HEK293 (cell line): ENCODE measurements at regions not wholly inside any gene's neighbourhood (a gene's known extent, or its start where the extent isn't known, plus 50 kb on each side); places are given as distances from the start of the nearest gene placed in this dataset.

ENCODE experiments used
- CTCF ChIA-PET: fragments of 350-600 bp; formaldehyde crosslinking; extraction: SDS; loops from one replicate; lab custom pipeline; 2021; ENCODE audit warnings: antibody characterized with exemption; lab: Yijun Ruan, JAX
- POLR2A ChIA-PET: fragments of 300-600 bp; formaldehyde crosslinking; extraction: SDS; loops from one replicate; lab custom pipeline; 2020; ENCODE audit warnings: antibody characterized with exemption, inconsistent platforms; lab: Yijun Ruan, JAX
- H3K27ac ChIP-seq: fragments of 200-500 bp; sonication (Bioruptor generic); 2 replicates; pipeline ENCODE4 v1.5.1; 2014; ENCODE audit warnings: low read depth, low read length, control low read depth, inconsistent platforms; ENCODE audit errors: extremely low read depth
- H3K36me3 ChIP-seq, 2 experiments: fragments of 200-500 bp in 1 of 2; sonication (Bioruptor generic) in 1 of 2; 1 replicate in 1 of 2; 2 replicates in 1 of 2; pipeline ENCODE4 v1.5.1; 2014 to 2017; ENCODE audit warnings: inconsistent platforms in 2 of 2, low read length in 2 of 2; ENCODE audit not compliant: control insufficient read depth in 2 of 2, insufficient read depth in 1 of 2
- H3K4me1 ChIP-seq: fragments of 200-500 bp; sonication (Bioruptor generic); 2 replicates; pipeline ENCODE4 v1.5.1; 2014; ENCODE audit warnings: mild to moderate bottlenecking, low read length, inconsistent platforms; ENCODE audit not compliant: control insufficient read depth, insufficient read depth
- H3K4me3 ChIP-seq: 2 replicates; pipeline ENCODE4 v1.5.1; 2011; ENCODE audit warnings: low read depth, mild to moderate bottlenecking, control low read depth, low read length, moderate library complexity
- H3K9me3 ChIP-seq: fragments of 200-500 bp; sonication (Bioruptor generic); 2 replicates; pipeline ENCODE4 v1.5.1; 2014; ENCODE audit warnings: low read depth, low read length, inconsistent platforms; ENCODE audit not compliant: control insufficient read depth, insufficient read depth
- CTCF ChIP-seq: fragments of 450-650 bp; formaldehyde crosslinking; IDR thresholded peaks from 2 replicates; pipeline ENCODE4 v1.5.1; 2016; ENCODE audit warnings: missing biosample characterization, missing genetic modification characterization
- GFI1B ChIP-seq: fragments of 450-650 bp; formaldehyde crosslinking; IDR thresholded peaks from 2 replicates; pipeline ENCODE4 v1.5.1; 2016; ENCODE audit warnings: missing biosample characterization, missing genetic modification characterization
- HOXA7 ChIP-seq: sonication (generic); formaldehyde crosslinking; IDR thresholded peaks from 2 replicates; pipeline ENCODE4 v1.8.1; 2022; ENCODE audit warnings: missing genetic modification reagents, borderline replicate concordance
- HOXC10 ChIP-seq: sonication (generic); formaldehyde crosslinking; IDR thresholded peaks from 2 replicates; pipeline ENCODE4 v1.8.1; 2023; ENCODE audit warnings: mild to moderate bottlenecking, missing genetic modification reagents
- INSM2 ChIP-seq: fragments of 450-650 bp; formaldehyde crosslinking; IDR thresholded peaks from 2 replicates; pipeline ENCODE4 v1.5.1; 2016; ENCODE audit warnings: missing biosample characterization, missing genetic modification characterization
- MZF1 ChIP-seq: fragments of 450-650 bp; formaldehyde crosslinking; IDR thresholded peaks from 2 replicates; pipeline ENCODE4 v1.5.1; 2017; ENCODE audit warnings: missing biosample characterization, missing genetic modification characterization, borderline replicate concordance
- OSR2 ChIP-seq: fragments of 450-650 bp; formaldehyde crosslinking; IDR thresholded peaks from 2 replicates; pipeline ENCODE4 v1.5.1; 2016; ENCODE audit warnings: missing biosample characterization, missing genetic modification characterization
- YY1 ChIP-seq: fragments of 450-650 bp; formaldehyde crosslinking; IDR thresholded peaks from 2 replicates; pipeline ENCODE4 v1.5.1; 2018; ENCODE audit warnings: missing biosample characterization, missing genetic modification characterization
- ZBTB1 ChIP-seq: fragments of 450-650 bp; formaldehyde crosslinking; IDR thresholded peaks from 2 replicates; pipeline ENCODE4 v1.5.1; 2016; ENCODE audit warnings: missing biosample characterization, missing genetic modification characterization
- ZNF157 ChIP-seq: fragments of 450-650 bp; formaldehyde crosslinking; IDR thresholded peaks from 2 replicates; pipeline ENCODE4 v1.5.1; 2016; ENCODE audit warnings: missing biosample characterization, missing genetic modification characterization
- ZNF223 ChIP-seq: fragments of 450-650 bp; formaldehyde crosslinking; IDR thresholded peaks from 2 replicates; pipeline ENCODE4 v1.5.1; 2016; ENCODE audit warnings: missing biosample characterization, missing genetic modification characterization
- ZNF292 ChIP-seq: fragments of 450-650 bp; formaldehyde crosslinking; IDR thresholded peaks from 2 replicates; pipeline ENCODE4 v1.5.1; 2016; ENCODE audit warnings: low read depth, missing biosample characterization, missing genetic modification characterization, borderline replicate concordance
- ZNF341 ChIP-seq: fragments of 450-650 bp; formaldehyde crosslinking; IDR thresholded peaks from 2 replicates; pipeline ENCODE4; 2016; ENCODE audit warnings: low read depth, missing biosample characterization, missing genetic modification characterization
- ZNF350 ChIP-seq: fragments of 450-650 bp; formaldehyde crosslinking; IDR thresholded peaks from 2 replicates; pipeline ENCODE4 v1.5.0; 2017; ENCODE audit warnings: missing biosample characterization, mild to moderate bottlenecking, missing genetic modification characterization
- ZNF391 ChIP-seq: fragments of 450-650 bp; formaldehyde crosslinking; IDR thresholded peaks from 2 replicates; pipeline ENCODE4 v1.5.1; 2016; ENCODE audit warnings: low read depth, missing biosample characterization, missing genetic modification characterization, borderline replicate concordance
- ZNF514 ChIP-seq: fragments of 450-650 bp; formaldehyde crosslinking; IDR thresholded peaks from 2 replicates; pipeline ENCODE4 v1.5.1; 2016; ENCODE audit warnings: missing biosample characterization, missing genetic modification characterization
- ZNF645 ChIP-seq: fragments of 450-650 bp; formaldehyde crosslinking; IDR thresholded peaks from 2 replicates; pipeline ENCODE4; 2016; ENCODE audit warnings: missing biosample characterization, missing genetic modification characterization
- ZNF654 ChIP-seq: fragments of 450-650 bp; formaldehyde crosslinking; IDR thresholded peaks from 2 replicates; pipeline ENCODE4 v1.5.1; 2016; ENCODE audit warnings: low read depth, missing biosample characterization, missing genetic modification characterization
- ZNF664 ChIP-seq: fragments of 450-650 bp; formaldehyde crosslinking; IDR thresholded peaks from 2 replicates; pipeline ENCODE4 v1.5.1; 2016; ENCODE audit warnings: missing biosample characterization, missing genetic modification characterization
- ZNF830 ChIP-seq: fragments of 450-650 bp; IDR thresholded peaks from 2 replicates; pipeline ENCODE4 v1.5.0; 2018; ENCODE audit warnings: missing biosample characterization, missing genetic modification characterization, low read depth, mild to moderate bottlenecking, moderate library complexity
- TF ChIP-seq, protein P1 (sequence below): fragments of 450-650 bp; formaldehyde crosslinking; IDR thresholded peaks from 2 replicates; pipeline ENCODE4 v1.5.1; 2016; ENCODE audit warnings: missing biosample characterization, missing genetic modification characterization
- TF ChIP-seq, protein P2 (sequence below): fragments of 450-650 bp; formaldehyde crosslinking; optimal IDR thresholded peaks from 2 replicates; pipeline ENCODE3; 2016; ENCODE audit warnings: missing biosample characterization, mild to moderate bottlenecking, missing genetic modification characterization
- TF ChIP-seq, protein P3 (sequence below): fragments of 450-650 bp; formaldehyde crosslinking; IDR thresholded peaks from 2 replicates; pipeline ENCODE4 v1.5.1; 2016; ENCODE audit warnings: missing biosample characterization, missing genetic modification characterization, borderline replicate concordance

GRCh38 chr12:128103152-128103551 lies 163.8 kb upstream of the TMEM132C start:
- H3K9me3 ChIP-seq: no peaks in the 10 kb centered on the region
- no peak overlapping the region for H3K27ac ChIP-seq
- CTCF ChIA-PET: no interaction called here
- POLR2A ChIA-PET: no interaction called here
- H3K36me3 ChIP-seq: no peaks in the 10 kb centered on the region
- TF ChIP-seq ZNF514: no peak
- TF ChIP-seq, protein P1, sequence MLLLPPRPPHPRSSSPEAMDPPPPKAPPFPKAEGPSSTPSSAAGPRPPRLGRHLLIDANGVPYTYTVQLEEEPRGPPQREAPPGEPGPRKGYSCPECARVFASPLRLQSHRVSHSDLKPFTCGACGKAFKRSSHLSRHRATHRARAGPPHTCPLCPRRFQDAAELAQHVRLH (tag by site-specific recombination): no peak
- no peak for TF ChIP-seq ZNF223 (tag by site-specific recombination)
- TF ChIP-seq ZNF350 (tag by site-specific recombination): no peak
- no peak for TF ChIP-seq YY1 (tag by site-specific recombination)
- TF ChIP-seq, protein P2, sequence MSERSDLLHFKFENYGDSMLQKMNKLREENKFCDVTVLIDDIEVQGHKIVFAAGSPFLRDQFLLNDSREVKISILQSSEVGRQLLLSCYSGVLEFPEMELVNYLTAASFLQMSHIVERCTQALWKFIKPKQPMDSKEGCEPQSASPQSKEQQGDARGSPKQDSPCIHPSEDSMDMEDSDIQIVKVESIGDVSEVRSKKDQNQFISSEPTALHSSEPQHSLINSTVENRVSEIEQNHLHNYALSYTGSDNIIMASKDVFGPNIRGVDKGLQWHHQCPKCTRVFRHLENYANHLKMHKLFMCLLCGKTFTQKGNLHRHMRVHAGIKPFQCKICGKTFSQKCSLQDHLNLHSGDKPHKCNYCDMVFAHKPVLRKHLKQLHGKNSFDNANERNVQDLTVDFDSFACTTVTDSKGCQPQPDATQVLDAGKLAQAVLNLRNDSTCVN: no peak
- TF ChIP-seq ZBTB1 (tag by site-specific recombination): no peak
- TF ChIP-seq INSM2 (tag by site-specific recombination): no peak
- TF ChIP-seq, all 188 proteins: peak for 0
- Histone ChIP-seq H3K4me1 (no peaks in the 10 kb centered on the region), H3K4me3 (no peak overlapping the region)

- Histone ChIP-seq H3K4me1 (no peaks in the 10 kb centered on the region), H3K27ac (no peak overlapping the region), H3K9me3 (no peaks in the 10 kb centered on the region), H3K36me3 (no peaks in the 10 kb centered on the region), H3K4me3 (no peak overlapping the region)
- CTCF ChIA-PET: no interaction called here
- POLR2A ChIA-PET: no interaction called here
- TF ChIP-seq ZNF341 (tag by site-specific recombination) (no peak), GFI1B (tag by site-specific recombination) (no peak), CTCF (no peak), ZNF292 (no peak), ZNF391 (tag by site-specific recombination) (no peak), MZF1 (tag by site-specific recombination) (no peak), ZNF664 (tag by site-specific recombination) (no peak), ZNF157 (no peak), ZNF830 (no peak), HOXA7 (no peak), ZNF654 (tag by site-specific recombination) (no peak), OSR2 (tag by site-specific recombination) (no peak), HOXC10 (CRISPR knock-in tag) (no peak), ZNF645 (no peak)
- TF ChIP-seq, protein P3, sequence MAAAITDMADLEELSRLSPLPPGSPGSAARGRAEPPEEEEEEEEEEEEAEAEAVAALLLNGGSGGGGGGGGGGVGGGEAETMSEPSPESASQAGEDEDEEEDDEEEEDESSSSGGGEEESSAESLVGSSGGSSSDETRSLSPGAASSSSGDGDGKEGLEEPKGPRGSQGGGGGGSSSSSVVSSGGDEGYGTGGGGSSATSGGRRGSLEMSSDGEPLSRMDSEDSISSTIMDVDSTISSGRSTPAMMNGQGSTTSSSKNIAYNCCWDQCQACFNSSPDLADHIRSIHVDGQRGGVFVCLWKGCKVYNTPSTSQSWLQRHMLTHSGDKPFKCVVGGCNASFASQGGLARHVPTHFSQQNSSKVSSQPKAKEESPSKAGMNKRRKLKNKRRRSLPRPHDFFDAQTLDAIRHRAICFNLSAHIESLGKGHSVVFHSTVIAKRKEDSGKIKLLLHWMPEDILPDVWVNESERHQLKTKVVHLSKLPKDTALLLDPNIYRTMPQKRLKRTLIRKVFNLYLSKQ (tag by site-specific recombination): no peak
Measured at GRCh38 chr12:128109236-128109635, 157.7 kb upstream of the TMEM132C start.
